ENCODE measurements at regions not wholly inside any gene's neighbourhood (a gene's known extent, or its start where the extent isn't known, plus 50 kb on each side); places are given as distances from the start of the nearest gene placed in this dataset.
"Not testable (repeated sequence)": the region's sequence is repeated elsewhere in the genome, so short reads cannot be mapped to it uniquely, and the experiment has no call there.

DNA sequence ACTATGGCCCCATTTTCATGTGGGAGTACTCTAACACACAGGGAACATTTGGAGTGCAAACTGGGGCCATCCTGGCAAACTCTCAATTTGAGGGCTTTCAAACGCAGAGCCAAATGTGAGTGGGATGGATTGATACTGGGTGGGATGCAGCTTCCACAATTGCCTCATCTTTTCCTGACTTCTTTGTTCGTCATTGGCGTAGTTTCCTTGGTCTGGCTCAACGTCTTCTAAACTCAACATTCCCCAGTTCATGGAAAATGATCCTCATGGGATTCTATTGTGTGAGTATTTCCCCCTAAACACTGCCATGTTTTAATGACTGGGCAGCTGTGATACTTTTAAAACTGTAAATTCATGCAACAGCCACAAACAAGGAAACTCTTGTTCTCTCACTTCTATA is 228.3 kb downstream of the TSPY10 start:
- TF ChIP-seq POLR2A (IDR thresholded peaks at IDR 0.05; ENCODE audit: low read length), result not testable (repeated sequence)
- TF ChIP-seq, protein P1, sequence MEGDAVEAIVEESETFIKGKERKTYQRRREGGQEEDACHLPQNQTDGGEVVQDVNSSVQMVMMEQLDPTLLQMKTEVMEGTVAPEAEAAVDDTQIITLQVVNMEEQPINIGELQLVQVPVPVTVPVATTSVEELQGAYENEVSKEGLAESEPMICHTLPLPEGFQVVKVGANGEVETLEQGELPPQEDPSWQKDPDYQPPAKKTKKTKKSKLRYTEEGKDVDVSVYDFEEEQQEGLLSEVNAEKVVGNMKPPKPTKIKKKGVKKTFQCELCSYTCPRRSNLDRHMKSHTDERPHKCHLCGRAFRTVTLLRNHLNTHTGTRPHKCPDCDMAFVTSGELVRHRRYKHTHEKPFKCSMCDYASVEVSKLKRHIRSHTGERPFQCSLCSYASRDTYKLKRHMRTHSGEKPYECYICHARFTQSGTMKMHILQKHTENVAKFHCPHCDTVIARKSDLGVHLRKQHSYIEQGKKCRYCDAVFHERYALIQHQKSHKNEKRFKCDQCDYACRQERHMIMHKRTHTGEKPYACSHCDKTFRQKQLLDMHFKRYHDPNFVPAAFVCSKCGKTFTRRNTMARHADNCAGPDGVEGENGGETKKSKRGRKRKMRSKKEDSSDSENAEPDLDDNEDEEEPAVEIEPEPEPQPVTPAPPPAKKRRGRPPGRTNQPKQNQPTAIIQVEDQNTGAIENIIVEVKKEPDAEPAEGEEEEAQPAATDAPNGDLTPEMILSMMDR (IDR thresholded peaks at IDR 0.05), result not testable (repeated sequence)
- TF ChIP-seq, protein P2, sequence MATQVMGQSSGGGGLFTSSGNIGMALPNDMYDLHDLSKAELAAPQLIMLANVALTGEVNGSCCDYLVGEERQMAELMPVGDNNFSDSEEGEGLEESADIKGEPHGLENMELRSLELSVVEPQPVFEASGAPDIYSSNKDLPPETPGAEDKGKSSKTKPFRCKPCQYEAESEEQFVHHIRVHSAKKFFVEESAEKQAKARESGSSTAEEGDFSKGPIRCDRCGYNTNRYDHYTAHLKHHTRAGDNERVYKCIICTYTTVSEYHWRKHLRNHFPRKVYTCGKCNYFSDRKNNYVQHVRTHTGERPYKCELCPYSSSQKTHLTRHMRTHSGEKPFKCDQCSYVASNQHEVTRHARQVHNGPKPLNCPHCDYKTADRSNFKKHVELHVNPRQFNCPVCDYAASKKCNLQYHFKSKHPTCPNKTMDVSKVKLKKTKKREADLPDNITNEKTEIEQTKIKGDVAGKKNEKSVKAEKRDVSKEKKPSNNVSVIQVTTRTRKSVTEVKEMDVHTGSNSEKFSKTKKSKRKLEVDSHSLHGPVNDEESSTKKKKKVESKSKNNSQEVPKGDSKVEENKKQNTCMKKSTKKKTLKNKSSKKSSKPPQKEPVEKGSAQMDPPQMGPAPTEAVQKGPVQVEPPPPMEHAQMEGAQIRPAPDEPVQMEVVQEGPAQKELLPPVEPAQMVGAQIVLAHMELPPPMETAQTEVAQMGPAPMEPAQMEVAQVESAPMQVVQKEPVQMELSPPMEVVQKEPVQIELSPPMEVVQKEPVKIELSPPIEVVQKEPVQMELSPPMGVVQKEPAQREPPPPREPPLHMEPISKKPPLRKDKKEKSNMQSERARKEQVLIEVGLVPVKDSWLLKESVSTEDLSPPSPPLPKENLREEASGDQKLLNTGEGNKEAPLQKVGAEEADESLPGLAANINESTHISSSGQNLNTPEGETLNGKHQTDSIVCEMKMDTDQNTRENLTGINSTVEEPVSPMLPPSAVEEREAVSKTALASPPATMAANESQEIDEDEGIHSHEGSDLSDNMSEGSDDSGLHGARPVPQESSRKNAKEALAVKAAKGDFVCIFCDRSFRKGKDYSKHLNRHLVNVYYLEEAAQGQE (IDR thresholded peaks at IDR 0.05), result not testable (repeated sequence)
- TF ChIP-seq, protein P3, sequence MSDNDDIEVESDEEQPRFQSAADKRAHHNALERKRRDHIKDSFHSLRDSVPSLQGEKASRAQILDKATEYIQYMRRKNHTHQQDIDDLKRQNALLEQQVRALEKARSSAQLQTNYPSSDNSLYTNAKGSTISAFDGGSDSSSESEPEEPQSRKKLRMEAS (IDR thresholded peaks at IDR 0.05), result not testable (repeated sequence)
